GM12892 (cell line): ENCODE measurements at regions not wholly inside any gene's neighbourhood (a gene's known extent, or its start where the extent isn't known, plus 50 kb on each side); places are given as distances from the start of the nearest gene placed in this dataset.
A peak's percentile ranks its signal among the peaks of the same experiment; 100 is the strongest.
"Not testable (repeated sequence)": the region's sequence is repeated elsewhere in the genome, so short reads cannot be mapped to it uniquely, and the experiment has no call there.

Experiments
- DNase-seq: peaks from one replicate; pipeline ENCODE4 v3.0.0; 2011; ENCODE audit not compliant: insufficient read length
- FAIRE-seq: peaks from 2 replicates; lab custom pipeline; 2011; peaks lifted over from hg19 to GRCh38; lab: Jason Lieb, UNC
- POLR2A ChIP-seq: IDR thresholded peaks from 2 replicates; pipeline ENCODE4 v1.6.1; 2011; ENCODE audit warnings: low read depth, low read length, control low read depth
- POLR2AphosphoS5 ChIP-seq: IDR thresholded peaks from 2 replicates; pipeline ENCODE4 v1.6.1; 2011; ENCODE audit warnings: low read depth, low read length, control low read depth
- TAF1 ChIP-seq: IDR thresholded peaks from 2 replicates; pipeline ENCODE4 v1.6.1; 2011; ENCODE audit warnings: low read depth, mild to moderate bottlenecking, control low read depth, low read length, borderline replicate concordance

DNA sequence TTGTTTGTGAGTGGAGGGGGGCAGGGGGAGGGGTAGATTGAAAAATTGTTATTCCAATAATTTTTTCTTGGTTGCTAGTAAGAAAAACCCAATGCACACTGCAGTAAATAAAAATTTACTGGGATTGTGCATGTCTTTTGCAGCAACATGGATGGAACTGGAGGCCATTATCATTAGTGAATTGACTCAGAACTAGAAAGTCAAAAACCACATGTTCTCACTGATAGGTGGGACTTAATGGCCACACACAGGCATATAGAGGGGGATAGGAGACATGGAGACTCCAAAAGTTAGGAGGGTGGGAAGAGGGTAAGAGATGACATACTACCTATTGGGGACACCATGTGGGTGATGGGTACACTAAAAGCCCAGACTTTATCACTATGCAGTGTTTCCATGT lies 67.2 kb downstream of the BUB3 start:
- TF ChIP-seq POLR2AphosphoS5 (no peak), TAF1 (no peak), POLR2A (no peak)
- FAIRE-seq, result no peak

GRCh38 chr10:123222832-123223231 lies 68.6 kb downstream of the BUB3 start:
- no peak for TF ChIP-seq POLR2AphosphoS5
- no peak for TF ChIP-seq TAF1
- no peak for TF ChIP-seq POLR2A
- FAIRE-seq, result no peak
- no peak for DNase-seq

More for the DNA sequence above, 67.2 kb downstream of the BUB3 start:
- no peak for DNase-seq

GRCh38 chr10:123227706-123228105 lies 73.5 kb downstream of the BUB3 start:
- DNase-seq (no peak), FAIRE-seq (no peak)
- no peak for TF ChIP-seq POLR2AphosphoS5
- TF ChIP-seq TAF1, result no peak

DNA sequence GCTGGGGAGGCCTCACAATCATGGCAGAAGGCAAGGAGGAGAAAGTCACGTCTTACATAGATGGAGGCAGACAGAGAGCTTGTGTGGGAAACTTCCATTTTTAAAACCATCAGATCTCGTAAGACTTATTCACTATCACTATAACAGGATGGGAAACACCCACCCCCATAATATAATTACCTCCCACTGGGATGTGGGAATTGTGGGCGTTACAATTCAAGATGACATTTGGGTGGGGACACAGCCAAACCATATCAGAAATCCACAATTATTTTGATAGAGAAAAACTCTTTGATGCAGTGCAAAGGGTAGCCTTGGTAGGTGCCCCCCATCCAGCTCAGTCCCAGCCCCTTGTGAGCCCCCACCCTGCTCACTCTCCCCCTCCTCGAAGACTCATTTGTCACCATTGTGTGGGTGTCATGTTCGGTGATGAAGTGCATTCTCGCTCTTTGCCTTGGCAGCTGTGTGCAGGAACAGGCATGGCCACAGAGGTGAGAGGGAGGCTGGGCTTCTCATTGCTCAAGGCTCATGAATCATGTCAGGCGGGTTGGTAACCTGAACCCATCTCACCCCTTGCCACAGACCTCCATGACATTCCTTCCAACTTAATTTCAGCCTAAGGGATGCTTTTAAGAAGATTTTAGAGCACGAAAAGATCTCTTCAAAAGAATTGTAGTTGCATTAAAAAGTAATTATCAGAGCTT lies 75.9 kb downstream of the BUB3 start:
- no peak for FAIRE-seq
- TF ChIP-seq POLR2AphosphoS5, result no peak
- TF ChIP-seq POLR2A, result no peak
- no peak for TF ChIP-seq TAF1
- DNase-seq, result no peak

GRCh38 chr10:123232879-123233278 lies 78.7 kb downstream of the BUB3 start:
- not testable (repeated sequence) for FAIRE-seq, DNase-seq

- not testable (repeated sequence) for DNase-seq, FAIRE-seq
Measured at GRCh38 chr10:123235014-123235413, 80.8 kb downstream of the BUB3 start.

- DNase-seq (no peak), FAIRE-seq (no peak)
- TF ChIP-seq POLR2A (no peak), POLR2AphosphoS5 (no peak), TAF1 (no peak)
Measured at GRCh38 chr10:123236126-123236525, 81.9 kb downstream of the BUB3 start.

GRCh38 chr10:123240250-123240649 lies 86.0 kb downstream of the BUB3 start:
- DNase-seq (no peak), FAIRE-seq (no peak)
- TF ChIP-seq TAF1 (no peak), POLR2A (no peak), POLR2AphosphoS5 (no peak)

- no peak for FAIRE-seq
- no peak for DNase-seq
- TF ChIP-seq POLR2A, result no peak
- no peak for TF ChIP-seq POLR2AphosphoS5
- no peak for TF ChIP-seq TAF1
Measured at GRCh38 chr10:123240776-123241175, 86.6 kb downstream of the BUB3 start.

DNA sequence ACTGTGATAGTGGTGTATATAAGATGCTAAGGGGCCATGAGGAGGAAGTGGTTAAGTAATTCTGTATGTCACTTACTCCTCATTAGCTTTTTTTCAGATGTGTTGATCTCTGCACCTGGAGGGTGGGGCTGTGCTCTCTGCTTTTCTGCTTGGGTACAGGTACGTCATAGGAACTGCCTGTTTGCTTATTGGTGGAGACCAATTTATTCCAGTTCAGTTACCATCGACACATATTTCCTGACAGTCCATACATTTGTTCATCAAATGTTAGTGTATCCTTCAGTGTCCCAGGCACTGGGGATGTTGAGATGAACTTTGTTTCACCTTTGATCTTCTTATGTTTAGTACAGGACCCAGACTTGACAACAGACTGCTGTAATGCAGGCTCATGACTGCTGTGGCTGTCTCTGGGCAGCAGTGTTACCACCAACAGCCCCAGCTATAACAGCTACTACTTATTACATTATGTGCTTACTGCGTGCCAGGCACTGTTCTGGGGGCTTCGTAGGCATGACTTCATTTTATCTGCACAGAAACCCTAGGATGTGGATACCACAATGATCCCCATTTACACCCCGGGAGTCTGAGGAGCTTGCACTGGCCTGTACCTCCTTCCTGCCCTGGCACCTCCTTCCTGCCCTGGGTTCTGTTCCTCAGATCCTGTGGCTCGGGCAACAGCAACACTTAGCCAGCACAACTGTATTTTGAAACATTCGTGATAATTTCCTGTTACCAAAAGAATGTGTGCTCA lies 87.4 kb downstream of the BUB3 start:
- no peak for DNase-seq
- peak; percentile 58 for FAIRE-seq
- TF ChIP-seq POLR2AphosphoS5 (no peak), TAF1 (no peak), POLR2A (no peak)

DNA sequence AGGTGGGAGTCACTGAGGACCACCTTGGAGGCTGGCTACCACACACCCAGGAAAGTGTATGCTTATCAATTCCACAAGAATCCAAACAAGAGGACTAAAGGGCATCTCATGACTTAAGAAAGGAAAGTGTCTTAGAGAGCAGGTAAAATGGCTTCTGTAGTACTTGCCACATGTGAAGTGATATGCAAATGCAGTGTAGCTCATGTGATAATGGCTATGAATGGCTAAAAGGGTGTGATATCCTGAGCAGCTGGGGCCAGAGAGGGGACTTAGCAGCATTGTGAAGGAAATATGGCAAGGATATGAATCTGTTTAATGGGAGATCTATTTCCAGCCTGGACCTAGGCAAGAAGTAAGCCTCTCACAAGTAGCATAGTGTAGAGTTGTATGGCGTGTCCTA lies 90.5 kb downstream of the BUB3 start:
- no peak for FAIRE-seq
- no peak for DNase-seq
- TF ChIP-seq POLR2AphosphoS5, result no peak
- TF ChIP-seq POLR2A, result no peak
- no peak for TF ChIP-seq TAF1

DNA sequence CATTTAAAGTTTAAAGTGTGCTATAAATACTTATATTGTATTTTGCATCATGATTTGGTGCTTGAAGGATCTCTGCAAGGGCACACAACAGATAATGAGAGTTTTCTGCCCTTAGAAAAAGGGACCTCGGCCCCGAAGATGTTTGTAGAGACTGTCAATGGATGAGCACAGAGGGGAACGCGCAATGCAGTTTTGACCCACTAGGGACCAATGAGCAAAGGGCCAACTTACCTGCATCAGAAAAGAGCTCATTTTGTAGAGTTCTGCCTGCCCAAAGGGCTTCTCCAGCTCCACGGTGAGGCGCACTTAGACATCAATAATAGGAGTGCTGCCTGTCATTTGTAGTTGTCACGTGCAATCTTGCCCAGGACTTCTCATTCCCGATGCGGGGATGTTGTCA lies 91.1 kb downstream of the BUB3 start:
- no peak for DNase-seq
- no peak for TF ChIP-seq TAF1
- no peak for TF ChIP-seq POLR2AphosphoS5
- TF ChIP-seq POLR2A, result no peak
- no peak for FAIRE-seq

DNA sequence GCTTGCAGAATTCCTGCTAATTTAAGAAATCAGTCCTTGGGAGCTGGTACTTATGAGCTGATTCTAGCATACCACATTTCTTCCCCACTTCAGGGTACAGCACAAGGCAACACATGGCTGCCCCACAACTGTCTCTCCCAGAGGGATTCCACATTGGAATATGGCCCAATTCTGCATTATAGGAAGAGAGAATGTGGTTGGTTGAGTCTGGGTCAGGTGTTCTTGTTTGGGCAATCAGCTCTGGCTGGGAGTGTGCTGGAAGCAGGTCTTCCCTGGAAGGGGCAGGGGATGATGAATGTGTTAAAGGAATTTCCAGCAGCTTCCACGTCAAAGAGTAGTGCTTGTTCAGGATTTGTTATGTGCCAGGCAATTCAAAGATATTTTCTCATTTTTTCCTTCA lies 95.7 kb downstream of the BUB3 start:
- no peak for FAIRE-seq

More for the DNA sequence above, 95.7 kb downstream of the BUB3 start:
- no peak for TF ChIP-seq POLR2A
- TF ChIP-seq TAF1, result no peak
- TF ChIP-seq POLR2AphosphoS5, result no peak
- DNase-seq, result no peak
